Uterus (tissue), 3 donors: ENCODE measurements at regions not wholly inside any gene's neighbourhood (a gene's known extent, or its start where the extent isn't known, plus 50 kb on each side); places are given as distances from the start of the nearest gene placed in this dataset.
A peak's percentile ranks its signal among the peaks of the same experiment; 100 is the strongest.
"Not testable (repeated sequence)": the region's sequence is repeated elsewhere in the genome, so short reads cannot be mapped to it uniquely, and the experiment has no call there.

Experiments
- DNase-seq, 2 donors: peaks; one replicate each; pipeline ENCODE4 v3.0.0-alpha.2; 2019 to 2020
- H3K27ac ChIP-seq, 2 donors: fragments of 200-600 bp; sonication (generic); 1 replicate in 1 of 2; 2 replicates in 1 of 2; pipeline ENCODE4 v1.5.1; 2016 to 2018
- H3K27me3 ChIP-seq, 2 donors: fragments of 200-600 bp; sonication (generic); one replicate each; pipeline ENCODE4 v1.5.1; 2018 to 2019; ENCODE audit warnings: control low read depth in 1 of 2
- H3K36me3 ChIP-seq, 2 donors: fragments of 200-600 bp; sonication (generic); one replicate each; pipeline ENCODE4 v1.5.1; 2019; ENCODE audit warnings: control low read depth in 1 of 2
- H3K4me1 ChIP-seq, 2 donors: fragments of 200-600 bp; sonication (generic); one replicate each; pipeline ENCODE4 v1.5.1; 2018 to 2019; ENCODE audit warnings: control low read depth in 1 of 2
- H3K4me3 ChIP-seq, 2 donors: fragments of 200-600 bp; sonication (generic); 1 replicate in 1 of 2; 2 replicates in 1 of 2; pipeline ENCODE4 v1.5.1; 2018 to 2019; ENCODE audit warnings: mild to moderate bottlenecking in 1 of 2
- H3K9me3 ChIP-seq, 2 donors: fragments of 200-600 bp; sonication (generic); one replicate each; pipeline ENCODE4 v1.5.1; 2019; ENCODE audit warnings: control low read depth in 1 of 2
- POLR2A ChIP-seq, 2 donors: fragments of 450-650 bp; IDR thresholded peaks; one replicate each; pipeline ENCODE4 v1.6.1; 2016; ENCODE audit warnings: antibody characterized with exemption in 2 of 2, mild to moderate bottlenecking in 1 of 2, moderate library complexity in 1 of 2
- intact Hi-C: fragments of 100-400 bp; cut with DNase I; formaldehyde crosslinking; loops from one replicate; pipeline ENCODE4 v1.15.1; 2023; ENCODE audit warnings: low total_unique reads
- TF ChIP-seq, protein P1 (sequence below), 4 experiments: fragments of 200-600 bp in 2 of 4; fragments of 450-650 bp in 2 of 4; sonication (generic) in 2 of 4; IDR thresholded peaks; one replicate each; pipeline ENCODE4 v1.5.1; 2016 to 2019; ENCODE audit warnings: antibody characterized with exemption in 4 of 4, mild to moderate bottlenecking in 2 of 4, moderate library complexity in 1 of 4
- donor health status: DM: yes; HTN: yes; CAD: no.

DNA sequence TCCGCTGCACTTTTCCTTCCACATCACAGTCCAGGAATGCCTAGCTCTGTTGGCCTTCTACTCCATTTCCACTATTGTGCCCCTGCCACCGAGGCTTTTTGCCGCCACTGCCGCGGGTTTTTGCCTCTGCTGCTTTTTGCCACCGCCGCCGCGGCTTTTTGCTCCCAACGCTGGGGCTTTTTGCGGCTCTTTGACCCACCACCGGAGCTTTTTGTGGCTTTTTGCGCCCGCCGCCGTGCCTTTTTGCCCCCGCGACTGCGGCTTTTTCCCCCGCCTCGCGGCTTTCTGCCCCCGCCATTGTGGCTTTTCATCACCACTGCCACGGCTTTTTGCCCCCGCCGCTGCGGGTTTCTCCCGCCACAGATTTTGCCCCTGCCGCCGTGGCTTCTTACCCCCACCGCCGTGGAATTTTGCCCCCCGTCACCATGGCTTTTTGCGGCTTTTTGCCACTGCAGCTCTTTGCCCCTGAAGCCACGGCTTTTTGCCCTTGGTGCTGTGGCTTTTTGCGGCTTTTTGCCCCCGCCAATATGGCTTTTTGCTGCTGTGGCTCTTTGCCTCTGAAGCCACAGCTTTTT is 2798.7 kb upstream of the TEKT4 start:
- Histone ChIP-seq H3K36me3 (no peaks in the 10 kb centered on the region), H3K27me3 (no peaks in the 10 kb centered on the region), H3K27ac (no peak overlapping the region), H3K4me3 (no peak overlapping the region), H3K4me1 (no peaks in the 10 kb centered on the region), H3K9me3 (no peaks in the 10 kb centered on the region)
- peak in 1 of 2 donors; percentile 7 for DNase-seq
- intact Hi-C loops, result no loop called here
- TF ChIP-seq POLR2A (IDR thresholded peaks at IDR 0.05), result no peak
- TF ChIP-seq, protein P1, sequence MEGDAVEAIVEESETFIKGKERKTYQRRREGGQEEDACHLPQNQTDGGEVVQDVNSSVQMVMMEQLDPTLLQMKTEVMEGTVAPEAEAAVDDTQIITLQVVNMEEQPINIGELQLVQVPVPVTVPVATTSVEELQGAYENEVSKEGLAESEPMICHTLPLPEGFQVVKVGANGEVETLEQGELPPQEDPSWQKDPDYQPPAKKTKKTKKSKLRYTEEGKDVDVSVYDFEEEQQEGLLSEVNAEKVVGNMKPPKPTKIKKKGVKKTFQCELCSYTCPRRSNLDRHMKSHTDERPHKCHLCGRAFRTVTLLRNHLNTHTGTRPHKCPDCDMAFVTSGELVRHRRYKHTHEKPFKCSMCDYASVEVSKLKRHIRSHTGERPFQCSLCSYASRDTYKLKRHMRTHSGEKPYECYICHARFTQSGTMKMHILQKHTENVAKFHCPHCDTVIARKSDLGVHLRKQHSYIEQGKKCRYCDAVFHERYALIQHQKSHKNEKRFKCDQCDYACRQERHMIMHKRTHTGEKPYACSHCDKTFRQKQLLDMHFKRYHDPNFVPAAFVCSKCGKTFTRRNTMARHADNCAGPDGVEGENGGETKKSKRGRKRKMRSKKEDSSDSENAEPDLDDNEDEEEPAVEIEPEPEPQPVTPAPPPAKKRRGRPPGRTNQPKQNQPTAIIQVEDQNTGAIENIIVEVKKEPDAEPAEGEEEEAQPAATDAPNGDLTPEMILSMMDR (IDR thresholded peaks at IDR 0.05), result no peak

GRCh38 chr2:92073036-92073814 is 2798.0 kb upstream of the TEKT4 start:
- Histone ChIP-seq H3K9me3 (no peaks in the 10 kb centered on the region), H3K4me3 (no peak overlapping the region), H3K27ac (no peak overlapping the region), H3K4me1 (no peaks in the 10 kb centered on the region), H3K36me3 (no peaks in the 10 kb centered on the region), H3K27me3 (no peaks in the 10 kb centered on the region)
- intact Hi-C loops, result no loop called here
- peak in 1 of 2 donors; percentile 4 for DNase-seq
- TF ChIP-seq POLR2A (IDR thresholded peaks at IDR 0.05), result no peak
- TF ChIP-seq, protein P1 (IDR thresholded peaks at IDR 0.05), result no peak

DNA sequence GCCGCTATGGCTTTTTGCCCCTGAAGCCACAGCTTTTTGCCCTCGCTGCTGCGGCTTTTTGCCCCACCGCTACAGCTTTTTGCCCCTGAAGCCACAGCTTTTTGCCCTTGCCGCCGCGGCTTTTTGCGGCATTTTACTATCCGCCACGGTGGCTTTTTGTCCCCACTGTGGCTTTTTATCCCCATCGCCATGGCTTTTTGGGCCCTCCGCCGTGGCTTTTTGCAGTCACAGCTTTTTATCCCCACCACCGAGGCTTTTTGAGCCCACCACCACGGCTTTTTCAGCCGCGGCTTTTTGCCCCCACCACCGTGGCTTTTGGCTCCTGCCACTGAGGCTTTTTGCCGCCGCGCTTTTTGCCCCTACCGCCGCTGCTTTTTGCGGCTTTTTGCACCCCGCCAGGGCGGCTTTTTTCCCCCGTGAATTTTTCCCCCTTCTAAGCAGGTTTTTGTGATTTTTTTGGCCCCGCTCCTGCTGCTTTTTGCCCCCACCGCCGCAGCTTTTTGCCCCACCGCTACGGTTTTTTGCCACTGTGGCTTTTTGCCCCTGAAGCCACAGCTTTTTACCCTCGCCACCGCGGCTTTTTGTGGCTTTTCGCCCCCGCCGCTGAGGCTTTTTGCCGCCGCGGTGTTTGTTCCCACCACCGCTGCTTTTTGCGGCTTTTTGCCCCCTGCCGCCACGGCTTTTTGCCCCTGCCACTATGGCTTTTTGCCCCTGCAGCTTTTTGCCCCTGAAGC is 2797.2 kb upstream of the TEKT4 start:
- TF ChIP-seq POLR2A (IDR thresholded peaks at IDR 0.05), result no peak
- TF ChIP-seq, protein P1 (IDR thresholded peaks at IDR 0.05), result no peak
- no peaks in the 10 kb centered on the region for H3K36me3 ChIP-seq
- intact Hi-C loops, result no loop called here
- no peak overlapping the region for H3K27ac ChIP-seq
- no peak overlapping the region for H3K4me3 ChIP-seq
- DNase-seq, result no peak
- H3K27me3 ChIP-seq, result no peaks in the 10 kb centered on the region
- H3K4me1 ChIP-seq, result no peaks in the 10 kb centered on the region
- no peaks in the 10 kb centered on the region for H3K9me3 ChIP-seq

GRCh38 chr2:92074549-92074898 is 2796.7 kb upstream of the TEKT4 start:
- peak in 1 of 2 donors; percentile 5 for DNase-seq
- TF ChIP-seq, protein P1 (IDR thresholded peaks at IDR 0.05), result no peak
- no peak for TF ChIP-seq POLR2A (IDR thresholded peaks at IDR 0.05)
- Histone ChIP-seq H3K4me3 (no peak overlapping the region), H3K27ac (no peak overlapping the region), H3K4me1 (no peaks in the 10 kb centered on the region), H3K9me3 (no peaks in the 10 kb centered on the region), H3K27me3 (no peaks in the 10 kb centered on the region), H3K36me3 (no peaks in the 10 kb centered on the region)
- intact Hi-C loops, result no loop called here

- H3K4me3 ChIP-seq, intact Hi-C loops, H3K36me3 ChIP-seq, H3K27me3 ChIP-seq, H3K27ac ChIP-seq, DNase-seq, H3K4me1 ChIP-seq, H3K9me3 ChIP-seq: not testable (repeated sequence)
Measured at GRCh38 chr2:92075363-92075762, 2795.9 kb upstream of the TEKT4 start.
